ENCODE measurements at regions not wholly inside any gene's neighbourhood (a gene's known extent, or its start where the extent isn't known, plus 50 kb on each side); places are given as distances from the start of the nearest gene placed in this dataset.

- no peak for TF ChIP-seq EZH2phosphoT487 (IDR thresholded peaks at IDR 0.05; ENCODE audit: unreplicated experiment)
- TF ChIP-seq CTCF (conservative IDR thresholded peaks at IDR 0.05; ENCODE audit: low read depth in 2 of 2) = no peak
- TF ChIP-seq REST (IDR thresholded peaks at IDR 0.05; ENCODE audit: unreplicated experiment) = no peak
- no peak for TF ChIP-seq POLR2AphosphoS5 (IDR thresholded peaks at IDR 0.05; ENCODE audit: low read depth)
- no peak for TF ChIP-seq EZH2 (IDR thresholded peaks at IDR 0.05; ENCODE audit: low read depth, unreplicated experiment)
- no peak for TF ChIP-seq NANOG (IDR thresholded peaks at IDR 0.05; ENCODE audit: borderline replicate concordance)
- TF ChIP-seq ZNF114 (CRISPR knock-in tag; IDR thresholded peaks at IDR 0.05) = no peak
- TF ChIP-seq CREB1 (CRISPR knock-in tag; IDR thresholded peaks at IDR 0.05; ENCODE audit: low read depth) = no peak
- no peak for TF ChIP-seq STAT1 (IDR thresholded peaks at IDR 0.05; ENCODE audit: unreplicated experiment)
Measured at GRCh38 chr14:87257421-87257820, 735.6 kb downstream of the GALC start.

Measured in GM23338 (cell line).